CD4-positive, alpha-beta T cell treated with Interleukin-15 for 1 hour (primary cell): ENCODE measurements at regions not wholly inside any gene's neighbourhood (a gene's known extent, or its start where the extent isn't known, plus 50 kb on each side); places are given as distances from the start of the nearest gene placed in this dataset.

Experiments used
- DNase-seq: peaks from one replicate; pipeline ENCODE4 v3.0.0-alpha.2; 2020

- no peak for DNase-seq
Measured at GRCh38 chr10:3363311-3364045, 190.9 kb upstream of the PITRM1 start.

DNA sequence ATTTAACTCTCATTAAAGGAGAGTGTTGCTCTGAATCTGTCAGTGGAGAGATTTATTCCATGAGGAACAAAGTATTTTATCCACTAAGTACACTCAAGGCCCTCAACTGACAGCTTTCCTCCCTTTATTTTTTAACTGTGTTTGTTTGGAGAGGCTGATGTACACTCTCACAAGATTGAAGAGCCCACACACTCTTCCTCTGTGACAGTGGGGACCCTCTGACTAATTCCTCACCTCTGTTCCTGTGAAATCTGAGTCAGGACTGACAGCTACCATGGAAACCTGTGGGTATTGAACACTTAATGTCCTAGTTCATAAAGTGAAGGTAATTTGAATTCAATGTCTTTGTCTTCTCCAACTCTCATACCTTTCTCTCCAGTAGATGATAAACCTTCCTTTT is 189.8 kb upstream of the PITRM1 start:
- no peak for DNase-seq

DNA sequence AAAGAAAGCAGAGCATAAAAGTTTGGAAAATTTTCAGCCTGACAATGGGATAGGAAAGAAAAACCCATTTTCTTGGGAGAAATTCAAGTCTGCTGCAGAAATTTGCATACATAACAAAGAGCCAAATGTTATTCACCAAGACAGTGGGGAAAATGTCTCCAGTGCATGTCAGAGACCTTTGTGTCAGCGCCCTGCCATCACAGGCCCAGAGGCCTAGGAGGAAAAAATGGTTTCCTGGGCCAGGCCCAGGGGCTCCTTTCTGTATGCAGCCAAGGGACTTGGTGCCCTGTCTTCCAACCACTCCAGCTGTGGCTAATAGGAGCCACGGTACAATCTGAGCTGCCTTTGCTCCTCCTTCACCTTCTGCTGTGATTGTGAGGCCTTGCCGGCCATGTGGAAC is 189.1 kb upstream of the PITRM1 start:
- no peak for DNase-seq

DNA sequence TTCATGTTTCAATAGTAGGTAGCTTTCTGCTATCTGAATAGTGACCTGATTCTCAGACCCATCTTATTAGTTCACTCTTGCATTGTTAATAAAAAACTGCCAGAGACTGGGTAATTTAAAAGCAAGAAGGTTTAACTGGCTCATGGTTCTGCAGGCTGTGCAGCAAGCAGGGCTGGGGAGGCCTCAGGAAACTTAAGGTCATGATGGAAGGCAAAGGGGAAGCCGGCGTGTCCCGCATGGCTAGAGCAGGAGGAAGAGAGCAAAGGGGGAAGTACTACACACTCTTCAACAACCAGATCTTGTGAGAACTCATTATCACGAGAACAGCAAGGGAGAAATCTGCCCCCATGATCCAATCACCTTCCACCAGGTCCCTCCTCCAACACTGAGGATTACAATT is 185.2 kb upstream of the PITRM1 start:
- no peak for DNase-seq

DNA sequence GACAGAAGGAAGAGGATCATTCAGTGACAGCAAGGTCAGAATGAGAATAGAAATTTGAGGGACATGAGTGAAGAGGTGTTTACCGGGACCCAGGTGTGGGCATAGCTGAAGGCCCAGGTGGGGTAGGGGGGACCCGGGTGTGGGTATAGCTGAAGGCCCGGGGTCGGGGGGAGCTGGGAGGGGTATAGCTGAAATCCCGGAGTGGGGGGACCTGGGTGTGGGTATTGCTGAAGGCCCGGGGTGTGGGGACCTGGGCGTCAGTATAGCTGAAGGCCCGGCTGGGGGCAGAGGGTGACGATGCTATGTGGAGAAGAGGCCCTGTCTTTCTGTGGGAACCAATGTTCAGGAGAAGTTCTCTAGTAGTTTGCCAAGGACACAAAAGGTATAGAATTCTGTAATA is 183.0 kb upstream of the PITRM1 start:
- DNase-seq = no peak

GRCh38 chr10:3354174-3354900 is 181.8 kb upstream of the PITRM1 start:
- DNase-seq = no peak

GRCh38 chr10:3353235-3353634 is 180.7 kb upstream of the PITRM1 start:
- DNase-seq = no peak

GRCh38 chr10:3350617-3351258 is 178.2 kb upstream of the PITRM1 start:
- DNase-seq = no peak

DNA sequence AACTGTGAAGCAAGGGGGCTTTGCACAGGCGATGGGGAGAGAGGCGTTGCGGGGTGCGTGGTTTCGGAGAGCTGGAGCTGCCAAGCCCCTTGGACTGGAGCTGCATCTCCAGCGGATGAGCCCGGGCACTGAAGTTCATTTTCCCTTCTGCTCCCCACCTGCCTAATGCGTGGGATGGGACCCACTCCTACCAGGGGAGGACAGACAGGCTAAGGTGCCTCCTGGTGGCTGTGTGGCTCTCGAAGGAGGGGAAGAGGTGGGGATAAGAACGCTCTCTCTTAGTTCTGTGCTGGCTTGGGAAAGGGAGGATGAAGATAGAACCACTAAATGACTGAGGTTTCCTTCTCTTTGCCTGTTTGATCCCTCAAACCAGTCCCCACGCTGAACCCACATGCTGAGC is 177.6 kb upstream of the PITRM1 start:
- DNase-seq = no peak

GRCh38 chr10:3348564-3348963 is 176.0 kb upstream of the PITRM1 start:
- DNase-seq = no peak

GRCh38 chr10:3347413-3348182 is 175.0 kb upstream of the PITRM1 start:
- no peak for DNase-seq

- no peak for DNase-seq
Measured at GRCh38 chr10:3346851-3347250, 174.3 kb upstream of the PITRM1 start.

DNA sequence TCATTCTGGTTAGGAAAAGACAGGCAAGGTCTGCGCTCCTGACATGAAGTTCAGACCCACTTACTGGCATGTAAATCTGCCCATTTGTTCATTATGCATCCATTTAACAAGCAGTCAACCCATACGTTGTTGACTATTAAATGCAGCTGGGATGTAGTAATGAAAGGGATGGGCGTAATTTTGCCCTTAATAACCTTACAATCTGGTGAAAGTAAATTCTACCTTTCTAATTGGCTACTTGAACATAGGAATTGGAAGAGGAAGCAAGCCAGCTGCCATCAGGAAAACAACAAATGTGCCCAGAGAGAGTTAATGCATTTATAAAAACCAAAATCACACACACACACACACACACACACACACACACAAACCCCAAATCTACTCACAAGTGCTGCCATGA is 170.2 kb upstream of the PITRM1 start:
- no peak for DNase-seq

DNA sequence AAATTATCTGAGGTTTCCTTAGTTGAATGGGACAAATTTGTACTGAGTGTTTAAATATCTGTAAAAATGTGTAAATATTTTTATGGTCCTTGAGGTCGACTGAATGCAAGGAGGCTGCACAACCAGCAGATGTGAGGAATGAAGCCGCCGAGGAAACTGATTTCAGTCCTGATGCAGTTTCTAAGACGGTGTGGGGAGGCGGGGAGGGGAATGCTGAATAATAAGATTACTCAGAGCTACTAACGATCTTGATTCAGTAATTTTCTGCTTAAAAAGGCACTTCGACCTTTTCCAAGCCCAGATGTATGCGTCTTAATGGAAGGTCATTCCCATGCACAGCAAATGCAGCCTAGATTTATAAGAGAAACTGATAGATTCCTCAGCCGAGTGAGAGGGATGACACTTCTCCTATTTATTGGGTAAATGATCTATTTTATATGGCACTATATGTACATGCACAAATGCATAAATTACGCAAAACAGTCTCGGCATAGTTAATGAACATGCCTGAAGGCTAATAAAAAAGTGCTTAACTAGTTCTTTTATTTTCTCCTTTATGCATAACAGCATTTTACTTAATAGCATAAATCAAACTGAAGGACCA is 167.6 kb upstream of the PITRM1 start:
- no peak for DNase-seq

GRCh38 chr10:3339531-3339950 is 167.0 kb upstream of the PITRM1 start:
- no peak for DNase-seq

DNA sequence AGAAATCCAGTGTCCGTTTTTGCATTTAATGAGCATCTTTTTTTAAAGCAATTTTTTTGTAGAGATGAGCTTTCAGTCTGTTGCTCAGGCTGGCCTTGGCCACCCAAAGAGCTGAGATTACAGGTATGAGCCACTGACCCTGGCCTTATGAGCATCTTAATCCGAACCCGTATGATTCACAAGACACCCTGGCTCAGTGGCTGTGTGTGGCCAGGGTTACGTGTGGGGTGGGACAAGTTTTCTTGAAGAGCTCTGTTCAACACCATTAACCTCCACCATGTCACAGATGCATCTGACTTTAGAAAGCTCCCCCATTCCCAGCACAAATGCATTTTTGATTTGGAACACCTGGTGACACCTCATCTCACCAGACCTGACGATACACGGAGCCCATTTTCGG is 166.5 kb upstream of the PITRM1 start:
- no peak for DNase-seq

DNA sequence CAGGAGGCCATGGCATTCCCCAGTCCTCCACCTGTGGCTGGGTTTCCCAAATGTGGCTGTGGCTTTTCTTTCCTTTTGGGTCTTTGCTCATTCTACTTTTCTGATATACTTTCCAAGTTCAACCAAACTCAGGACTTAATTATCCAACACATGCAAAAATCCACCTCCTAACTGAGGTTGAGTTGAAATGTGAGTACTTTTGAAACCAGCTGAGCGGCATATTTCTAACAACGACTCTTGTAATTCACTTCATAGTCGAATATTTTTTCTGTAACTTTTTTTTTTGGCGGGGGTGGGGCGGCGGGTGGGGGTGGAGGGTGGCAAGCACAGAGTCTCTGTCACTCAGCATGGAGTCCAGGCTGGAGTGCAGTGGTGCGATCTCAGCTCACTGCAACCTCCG is 165.2 kb upstream of the PITRM1 start:
- DNase-seq = no peak

GRCh38 chr10:3336673-3337293 is 164.2 kb upstream of the PITRM1 start:
- DNase-seq = no peak

DNA sequence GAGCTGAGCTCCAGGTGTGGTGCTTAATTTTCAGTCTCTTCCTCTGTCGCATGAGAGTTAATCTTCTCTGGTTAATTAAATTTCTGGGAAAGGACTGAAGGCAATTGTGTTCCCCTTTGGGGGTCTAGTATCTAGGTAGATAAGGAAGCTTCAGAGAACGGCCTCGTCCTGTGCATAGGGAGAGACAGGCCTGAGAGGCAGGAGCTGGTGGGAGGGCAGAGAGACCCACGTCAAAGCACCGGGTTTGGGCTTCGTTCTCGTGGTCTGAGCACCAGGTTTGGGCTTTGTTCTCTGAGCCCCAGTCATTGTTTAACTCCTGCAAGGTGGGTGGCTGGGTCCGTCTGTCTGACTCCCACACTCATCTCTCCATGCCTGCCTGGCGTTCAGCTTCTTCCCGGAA is 160.8 kb upstream of the PITRM1 start:
- DNase-seq = no peak

GRCh38 chr10:3331690-3332230 is 159.2 kb upstream of the PITRM1 start:
- no peak for DNase-seq

GRCh38 chr10:3331187-3331586 is 158.6 kb upstream of the PITRM1 start:
- no peak for DNase-seq

DNA sequence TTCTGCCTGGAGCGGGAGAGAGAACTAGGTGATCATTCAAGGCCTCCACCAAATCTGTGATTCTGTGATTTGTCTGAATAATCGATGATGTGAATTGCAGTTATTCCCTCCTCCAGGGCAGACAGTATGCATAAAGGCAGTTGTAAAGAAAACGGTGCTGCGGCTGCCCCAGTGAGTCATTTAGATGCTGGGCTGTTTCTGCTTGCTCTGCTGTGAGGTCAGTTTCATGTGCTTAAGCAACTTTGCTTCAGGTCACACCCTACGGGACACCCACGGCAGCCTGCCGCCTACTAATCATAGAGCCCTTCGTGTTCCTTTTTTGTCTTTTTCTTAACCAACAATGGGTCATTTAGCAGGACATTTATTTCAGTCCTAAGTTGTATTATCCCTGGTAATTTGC is 158.1 kb upstream of the PITRM1 start:
- no peak for DNase-seq
